ENCODE measurements at regions not wholly inside any gene's neighbourhood (a gene's known extent, or its start where the extent isn't known, plus 50 kb on each side); places are given as distances from the start of the nearest gene placed in this dataset.

DNA sequence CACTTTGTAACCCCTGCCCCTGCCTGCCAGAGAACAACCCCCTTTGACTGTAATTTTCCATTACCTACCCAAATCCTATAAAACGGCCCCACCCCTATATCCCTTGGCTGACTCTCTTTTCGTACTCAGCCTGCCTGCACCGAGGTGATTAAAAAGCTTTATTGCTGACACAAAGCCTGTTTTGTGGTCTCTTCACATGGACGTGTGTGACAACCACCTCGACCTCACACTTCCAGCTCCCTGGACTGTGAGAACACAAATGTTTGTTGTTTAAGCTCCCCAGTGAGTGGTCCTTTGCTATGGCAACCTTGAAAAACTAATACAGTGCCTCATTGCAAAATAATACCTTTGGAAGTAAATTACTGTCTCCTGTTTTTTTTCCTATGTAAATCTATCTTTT is 299.2 kb upstream of the POU1F1 start:
- TF ChIP-seq, protein P1, sequence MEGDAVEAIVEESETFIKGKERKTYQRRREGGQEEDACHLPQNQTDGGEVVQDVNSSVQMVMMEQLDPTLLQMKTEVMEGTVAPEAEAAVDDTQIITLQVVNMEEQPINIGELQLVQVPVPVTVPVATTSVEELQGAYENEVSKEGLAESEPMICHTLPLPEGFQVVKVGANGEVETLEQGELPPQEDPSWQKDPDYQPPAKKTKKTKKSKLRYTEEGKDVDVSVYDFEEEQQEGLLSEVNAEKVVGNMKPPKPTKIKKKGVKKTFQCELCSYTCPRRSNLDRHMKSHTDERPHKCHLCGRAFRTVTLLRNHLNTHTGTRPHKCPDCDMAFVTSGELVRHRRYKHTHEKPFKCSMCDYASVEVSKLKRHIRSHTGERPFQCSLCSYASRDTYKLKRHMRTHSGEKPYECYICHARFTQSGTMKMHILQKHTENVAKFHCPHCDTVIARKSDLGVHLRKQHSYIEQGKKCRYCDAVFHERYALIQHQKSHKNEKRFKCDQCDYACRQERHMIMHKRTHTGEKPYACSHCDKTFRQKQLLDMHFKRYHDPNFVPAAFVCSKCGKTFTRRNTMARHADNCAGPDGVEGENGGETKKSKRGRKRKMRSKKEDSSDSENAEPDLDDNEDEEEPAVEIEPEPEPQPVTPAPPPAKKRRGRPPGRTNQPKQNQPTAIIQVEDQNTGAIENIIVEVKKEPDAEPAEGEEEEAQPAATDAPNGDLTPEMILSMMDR (IDR thresholded peaks at IDR 0.05) = no peak
- no peak for TF ChIP-seq POLR2A (IDR thresholded peaks at IDR 0.05)

All from body of pancreas (tissue), 4 donors.